ENCODE measurements at regions not wholly inside any gene's neighbourhood (a gene's known extent, or its start where the extent isn't known, plus 50 kb on each side); places are given as distances from the start of the nearest gene placed in this dataset.

- TF ChIP-seq POLR2A (IDR thresholded peaks at IDR 0.05) = no peak
- no peak for TF ChIP-seq CTCF (IDR thresholded peaks at IDR 0.05)
These were observed 388.2 kb upstream of the SYNCRIP start for GRCh38 chr6:86030875-86031274.
